K562 (cell line): ENCODE measurements at regions not wholly inside any gene's neighbourhood (a gene's known extent, or its start where the extent isn't known, plus 50 kb on each side); places are given as distances from the start of the nearest gene placed in this dataset.

ENCODE experiments used
- ATAC-seq: fragments of 200-7000 bp; cut with Tn5 transposase; 3 replicates; pipeline ENCODE4 v1.9.1; 2020; ENCODE audit warnings: moderate library complexity
- BruUV-seq: library from RNA; stranded (reverse); fragments of 400-500 nt; replicated peaks from 2 replicates; lab custom pipeline; 2021; lab: Mats Ljungman, UMichigan
- CTCF ChIA-PET: fragments of 300-600 bp; formaldehyde crosslinking; extraction: SDS; loops from one replicate; lab custom pipeline; 2021; ENCODE audit warnings: low intra/inter-chr PET ratio; lab: Yijun Ruan, JAX
- POLR2A ChIA-PET: fragments of 300-600, 350-650 bp; sonication (Branson Sonifier 250); formaldehyde crosslinking; extraction: SDS; loops from one replicate; lab custom pipeline; 2021; ENCODE audit warnings: antibody characterized with exemption, inconsistent platforms; lab: Yijun Ruan, JAX
- DNase-seq, 4 experiments: peaks; one replicate each; pipeline versions ENCODE4 v3.0.0 to v3.0.0-alpha.2; 2011 to 2018; ENCODE audit warnings: low spot score in 3 of 4, mixed read lengths in 3 of 4; ENCODE audit errors: extremely low read depth in 1 of 4
- FAIRE-seq: peaks from 2 replicates; lab custom pipeline; 2011; peaks lifted over from hg19 to GRCh38; lab: Jason Lieb, UNC
- H2AFZ ChIP-seq: 2 replicates; pipeline ENCODE4 v1.6.0; 2011; ENCODE audit warnings: low read depth, low read length, control low read depth, inconsistent platforms
- H3K27ac ChIP-seq: fragments of 200-600 bp; 3 replicates; pipeline ENCODE4 v1.8.0; 2011; ENCODE audit warnings: low read depth, mild to moderate bottlenecking, control low read depth, inconsistent platforms, low read length, moderate library complexity, mixed read lengths; ENCODE audit errors: extremely low read depth
- H3K27me3 ChIP-seq, 2 experiments: fragments of 300-600 bp in 1 of 2; 2 replicates in 1 of 2; 3 replicates in 1 of 2; pipeline versions ENCODE4 v1.6.0 to v1.8.0; 2011; ENCODE audit warnings: inconsistent platforms in 2 of 2, low read length in 2 of 2, mild to moderate bottlenecking in 1 of 2, mixed read lengths in 1 of 2, moderate library complexity in 1 of 2; ENCODE audit not compliant: control insufficient read depth in 2 of 2, insufficient read depth in 2 of 2
- H3K36me3 ChIP-seq: fragments of 300-600 bp; 3 replicates; pipeline ENCODE4 v1.8.0; 2011; ENCODE audit warnings: mild to moderate bottlenecking, low read length, inconsistent platforms; ENCODE audit not compliant: control insufficient read depth, insufficient read depth
- H3K4me1 ChIP-seq, 2 experiments: fragments of 200-600 bp in 1 of 2; replicated peaks in 1 of 2; 2 replicates in 1 of 2; 3 replicates in 1 of 2; pipeline versions ENCODE4 v1.5.1 to v1.8.0; 2011; ENCODE audit warnings: inconsistent platforms in 2 of 2, low read length in 2 of 2, mild to moderate bottlenecking in 1 of 2, mixed read lengths in 1 of 2, moderate library complexity in 1 of 2; ENCODE audit not compliant: control insufficient read depth in 2 of 2, insufficient read depth in 2 of 2
- H3K4me2 ChIP-seq: 2 replicates; pipeline ENCODE4 v1.6.1; 2011; ENCODE audit warnings: low read length, control low read depth, inconsistent platforms, mixed read lengths; ENCODE audit not compliant: insufficient read depth
- H3K4me3 ChIP-seq: fragments of 200-600 bp; sonication (generic), shearing (Covaris generic); 2 replicates; pipeline ENCODE4 v1.5.1; 2016; ENCODE audit warnings: control low read depth, inconsistent platforms
- H3K79me2 ChIP-seq: fragments of 200-600 bp; 3 replicates; pipeline ENCODE4 v1.8.0; 2011; ENCODE audit warnings: low read length, inconsistent platforms; ENCODE audit not compliant: control insufficient read depth, insufficient read depth
- H3K9ac ChIP-seq, 2 experiments: 2 replicates each; pipeline versions ENCODE4 v1.6.0 to v1.6.1; 2011; ENCODE audit warnings: low read depth in 2 of 2, low read length in 2 of 2, control low read depth in 1 of 2, inconsistent platforms in 1 of 2, mild to moderate bottlenecking in 1 of 2, mixed read lengths in 1 of 2; ENCODE audit not compliant: insufficient read depth in 1 of 2
- H3K9me1 ChIP-seq: one replicate; pipeline ENCODE4 v1.6.0; 2011; ENCODE audit warnings: inconsistent platforms, mild to moderate bottlenecking, low read length, moderate library complexity; ENCODE audit not compliant: control insufficient read depth, insufficient read depth
- H3K9me3 ChIP-seq: replicated peaks from 2 replicates; pipeline ENCODE4 v1.5.1; 2011; ENCODE audit warnings: low read depth, low read length, inconsistent platforms; ENCODE audit not compliant: control insufficient read depth, insufficient read depth
- H4K20me1 ChIP-seq: replicated peaks from 2 replicates; pipeline ENCODE4 v1.6.1; 2011; ENCODE audit warnings: low read length, inconsistent platforms, mixed read lengths; ENCODE audit not compliant: control insufficient read depth, insufficient read depth
- BCLAF1 ChIP-seq, 2 experiments: fragments of 450-650 bp in 1 of 2; IDR thresholded peaks; 2 replicates each; pipeline ENCODE4 v1.6.1; 2011 to 2017; ENCODE audit warnings: low read depth in 2 of 2, antibody characterized with exemption in 1 of 2, borderline replicate concordance in 1 of 2, low read length in 1 of 2, mild to moderate bottlenecking in 1 of 2, mixed read lengths in 1 of 2; ENCODE audit not compliant: control insufficient read depth in 1 of 2
- DPF2 ChIP-seq: fragments of 450-650 bp; IDR thresholded peaks from 2 replicates; pipeline ENCODE4 v1.6.1; 2016
- MCM2 ChIP-seq: fragments of 450-650 bp; IDR thresholded peaks from 2 replicates; pipeline ENCODE4 v1.6.1; 2017; ENCODE audit warnings: low read depth, mild to moderate bottlenecking
- MECOM ChIP-seq: fragments of 250-450 bp; sonication (Bioruptor Pico); IDR thresholded peaks from 2 replicates; pipeline ENCODE4 v1.8.0; 2022; ENCODE audit warnings: inconsistent platforms
- RFX5 ChIP-seq: IDR thresholded peaks from 2 replicates; pipeline ENCODE4 v1.6.1; 2011; ENCODE audit warnings: low read depth, mild to moderate bottlenecking, improper control_type of control experiment, low read length
- SIN3A ChIP-seq, 2 experiments: fragments of 150-350 bp in 1 of 2; IDR thresholded peaks; 2 replicates each; pipeline ENCODE4 v1.6.1; 2011 to 2016; ENCODE audit warnings: borderline replicate concordance in 2 of 2, low read depth in 2 of 2, low read length in 2 of 2, mild to moderate bottlenecking in 2 of 2, moderate library complexity in 2 of 2; ENCODE audit not compliant: control insufficient read depth in 1 of 2
- SNIP1 ChIP-seq: fragments of 450-650 bp; IDR thresholded peaks from 2 replicates; pipeline ENCODE4 v1.7.1; 2017; ENCODE audit warnings: low read depth, mild to moderate bottlenecking
- TBL1XR1 ChIP-seq, 2 experiments: IDR thresholded peaks; 2 replicates each; pipeline ENCODE4 v1.6.1; 2012; ENCODE audit warnings: improper control_type of control experiment in 2 of 2, low read length in 2 of 2, mild to moderate bottlenecking in 1 of 2
- ZNF311 ChIP-seq: fragments of 250-450 bp; sonication (Bioruptor Pico); IDR thresholded peaks from 2 replicates; pipeline ENCODE4 v1.4.0; 2020; ENCODE audit warnings: mild to moderate bottlenecking, moderate library complexity
- ZSCAN29 ChIP-seq: fragments of 450-650 bp; IDR thresholded peaks from 2 replicates; pipeline ENCODE4 v1.6.1; 2017
- WGBS: fragments of 100-300 bp; shearing (Covaris generic); methylation state at CpG from one replicate; pipeline ENCODE4 v1.1.6; 2016; ENCODE audit warnings: low coverage, mixed read lengths; ENCODE audit not compliant: insufficient coverage; ENCODE audit errors: missing lambda C conversion rate; 5-methylcytosine and 5-hydroxymethylcytosine counted together
- in situ Hi-C: fragments of 300-500 bp; cut with MboI; formaldehyde crosslinking; loops from 4 replicates; pipeline ENCODE4 v1.15.0; 2018; ENCODE audit warnings: inconsistent platforms, mixed read lengths
- intact Hi-C: fragments of 100-400 bp; cut with micrococcal nuclease; formaldehyde crosslinking; loops from 2 replicates; pipeline ENCODE4 v1.14.2; 2022
- TF ChIP-seq, protein P1 (sequence below): fragments of 450-650 bp; IDR thresholded peaks from 2 replicates; pipeline ENCODE4 v1.6.1; 2016; ENCODE audit warnings: mild to moderate bottlenecking
- TF ChIP-seq, protein P2 (sequence below): fragments of 450-650 bp; formaldehyde crosslinking; IDR thresholded peaks from 2 replicates; pipeline ENCODE4 v1.4.0; 2022; ENCODE audit warnings: missing genetic modification characterization

DNA sequence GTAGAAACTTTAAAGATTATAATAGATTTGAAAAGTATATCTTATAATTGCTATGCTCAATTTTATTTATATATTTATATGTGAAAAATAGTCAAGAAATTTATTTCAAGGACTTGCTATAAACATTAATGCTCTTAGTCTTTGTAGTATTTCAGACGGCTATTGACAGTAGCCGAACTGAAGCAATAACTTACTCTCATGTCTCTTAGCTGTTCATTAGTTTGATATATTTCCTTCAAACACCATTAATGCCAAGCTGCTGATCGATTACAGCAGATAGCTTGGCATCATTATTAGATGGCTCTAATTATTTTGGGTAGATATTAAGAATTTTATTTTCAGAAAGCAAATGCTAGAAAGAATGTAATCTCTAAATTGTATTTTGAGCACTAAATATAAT lies 1151.5 kb upstream of the SPRY2 start:
- no peak for DNase-seq
- Histone ChIP-seq H4K20me1 (no peaks in the 10 kb centered on the region), H3K9ac (no peak overlapping the region), H3K27me3 (no peaks in the 10 kb centered on the region), H3K79me2 (no peaks in the 10 kb centered on the region), H3K4me3 (no peak overlapping the region), H3K9me1 (no peaks in the 10 kb centered on the region), H3K9me3 (no peaks in the 10 kb centered on the region), H3K36me3 (no peaks in the 10 kb centered on the region), H3K4me2 (no peak overlapping the region), H3K27ac (no peak overlapping the region), H3K4me1 (no peaks in the 10 kb centered on the region), H2AFZ (no peak overlapping the region)
- in situ Hi-C loops, result no loop called here
- no peak for FAIRE-seq
- 0% methylated on average over 3 of the region's 3 CpGs for WGBS
- ChIA-PET CTCF (no interaction called here), POLR2A (no interaction called here)
- ATAC-seq, result no peak
- TF ChIP-seq DPF2, result no peak
- no peak for TF ChIP-seq MECOM
- no peak for TF ChIP-seq BCLAF1 (IDR thresholded peaks at IDR 0.05; ENCODE audit: borderline replicate concordance in 1 of 2, control insufficient read depth in 1 of 2, low read depth in 2 of 2, low read length in 1 of 2)
- TF ChIP-seq ZNF311 (CRISPR knock-in tag), result no peak
- no peak for TF ChIP-seq MCM2
- no peak for TF ChIP-seq TBL1XR1 (IDR thresholded peaks at IDR 0.05; ENCODE audit: low read length in 2 of 2)
- TF ChIP-seq RFX5, result no peak
- TF ChIP-seq ZSCAN29, result no peak
- no peak for TF ChIP-seq SNIP1
- TF ChIP-seq, protein P1, sequence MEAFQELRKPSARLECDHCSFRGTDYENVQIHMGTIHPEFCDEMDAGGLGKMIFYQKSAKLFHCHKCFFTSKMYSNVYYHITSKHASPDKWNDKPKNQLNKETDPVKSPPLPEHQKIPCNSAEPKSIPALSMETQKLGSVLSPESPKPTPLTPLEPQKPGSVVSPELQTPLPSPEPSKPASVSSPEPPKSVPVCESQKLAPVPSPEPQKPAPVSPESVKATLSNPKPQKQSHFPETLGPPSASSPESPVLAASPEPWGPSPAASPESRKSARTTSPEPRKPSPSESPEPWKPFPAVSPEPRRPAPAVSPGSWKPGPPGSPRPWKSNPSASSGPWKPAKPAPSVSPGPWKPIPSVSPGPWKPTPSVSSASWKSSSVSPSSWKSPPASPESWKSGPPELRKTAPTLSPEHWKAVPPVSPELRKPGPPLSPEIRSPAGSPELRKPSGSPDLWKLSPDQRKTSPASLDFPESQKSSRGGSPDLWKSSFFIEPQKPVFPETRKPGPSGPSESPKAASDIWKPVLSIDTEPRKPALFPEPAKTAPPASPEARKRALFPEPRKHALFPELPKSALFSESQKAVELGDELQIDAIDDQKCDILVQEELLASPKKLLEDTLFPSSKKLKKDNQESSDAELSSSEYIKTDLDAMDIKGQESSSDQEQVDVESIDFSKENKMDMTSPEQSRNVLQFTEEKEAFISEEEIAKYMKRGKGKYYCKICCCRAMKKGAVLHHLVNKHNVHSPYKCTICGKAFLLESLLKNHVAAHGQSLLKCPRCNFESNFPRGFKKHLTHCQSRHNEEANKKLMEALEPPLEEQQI, result no peak
- TF ChIP-seq, protein P2, sequence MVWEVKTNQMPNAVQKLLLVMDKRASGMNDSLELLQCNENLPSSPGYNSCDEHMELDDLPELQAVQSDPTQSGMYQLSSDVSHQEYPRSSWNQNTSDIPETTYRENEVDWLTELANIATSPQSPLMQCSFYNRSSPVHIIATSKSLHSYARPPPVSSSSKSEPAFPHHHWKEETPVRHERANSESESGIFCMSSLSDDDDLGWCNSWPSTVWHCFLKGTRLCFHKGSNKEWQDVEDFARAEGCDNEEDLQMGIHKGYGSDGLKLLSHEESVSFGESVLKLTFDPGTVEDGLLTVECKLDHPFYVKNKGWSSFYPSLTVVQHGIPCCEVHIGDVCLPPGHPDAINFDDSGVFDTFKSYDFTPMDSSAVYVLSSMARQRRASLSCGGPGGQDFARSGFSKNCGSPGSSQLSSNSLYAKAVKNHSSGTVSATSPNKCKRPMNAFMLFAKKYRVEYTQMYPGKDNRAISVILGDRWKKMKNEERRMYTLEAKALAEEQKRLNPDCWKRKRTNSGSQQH (CRISPR knock-in tag), result no peak
- TF ChIP-seq SIN3A (IDR thresholded peaks at IDR 0.05; ENCODE audit: borderline replicate concordance in 2 of 2, control insufficient read depth in 1 of 2, low read depth in 2 of 2, low read length in 2 of 2), result no peak
- no TSS peak for BruUV-seq
- intact Hi-C loops, result no loop called here
